ENCODE measurements at regions not wholly inside any gene's neighbourhood (a gene's known extent, or its start where the extent isn't known, plus 50 kb on each side); places are given as distances from the start of the nearest gene placed in this dataset.

GRCh38 chr2:194603429-194603828, 1053.6 kb upstream of the SLC39A10 start:
- no peak for DNase-seq (ENCODE audit: low read depth in 1 of 2, low spot score in 2 of 2)
- H4K20me1 ChIP-seq (replicated peaks in 1 of 2; ENCODE audit: control insufficient read depth in 1 of 2, insufficient read depth in 2 of 2, low read length in 2 of 2), result no peaks in the 10 kb centered on the region
- no peak overlapping the region for H2BK120ac ChIP-seq (replicated peaks; ENCODE audit: low read depth, low read length)
- ChIA-PET POLR2A (ENCODE audit: partially characterized antibody) (no interaction called here), CTCF (ENCODE audit: partially characterized antibody) (interaction anchor here (0.8 kb wide), 1 partner anchor 750 kb away, joined by 3 read pairs; no protein-coding TSS in a partner anchor)
- no peak overlapping the region for H3K27ac ChIP-seq (ENCODE audit: low read depth, low read length)
- H2BK15ac ChIP-seq (ENCODE audit: low read length), result no peak overlapping the region
- no peak overlapping the region for H2BK5ac ChIP-seq (ENCODE audit: low read depth, low read length)
- no peak overlapping the region for H4K5ac ChIP-seq (ENCODE audit: insufficient read length, low read depth, low read length)
- H3K14ac ChIP-seq (ENCODE audit: insufficient read length), result no peak overlapping the region
- no peak for FAIRE-seq
- H3K23me2 ChIP-seq (ENCODE audit: low read depth, low read length), result no peaks in the 10 kb centered on the region
- no peak overlapping the region for H3K4me3 ChIP-seq (ENCODE audit: extremely low read depth in 1 of 4, insufficient read depth in 2 of 4, low read depth in 3 of 4, low read length in 4 of 4)
- H3K56ac ChIP-seq (replicated peaks; ENCODE audit: insufficient read length, low read depth, low read length), result no peak overlapping the region
- no peak overlapping the region for H4K91ac ChIP-seq (replicated peaks; ENCODE audit: insufficient read length, low read length)
- H3K79me2 ChIP-seq (ENCODE audit: control insufficient read depth in 1 of 2, insufficient read depth in 2 of 2, low read length in 2 of 2), result no peaks in the 10 kb centered on the region
- no peak overlapping the region for H3K4ac ChIP-seq (replicated peaks; ENCODE audit: insufficient read length, low read depth, low read length)
- no peaks in the 10 kb centered on the region for H3K27me3 ChIP-seq (replicated peaks in 1 of 4; ENCODE audit: control insufficient read depth in 3 of 4, extremely low read depth in 1 of 4, insufficient read depth in 3 of 4, low read length in 3 of 4)
- H3K18ac ChIP-seq (ENCODE audit: extremely low read depth, low read length), result no peak overlapping the region
- no peak overlapping the region for H3K23ac ChIP-seq (ENCODE audit: insufficient read length)
- no peak overlapping the region for H3K9ac ChIP-seq (replicated peaks in 1 of 4; ENCODE audit: extremely low read depth in 1 of 4, low read depth in 3 of 4, low read length in 3 of 4)
- H2AFZ ChIP-seq (ENCODE audit: low read length), result no peak overlapping the region
- no peaks in the 10 kb centered on the region for H3K36me3 ChIP-seq (ENCODE audit: control insufficient read depth in 2 of 4, insufficient read depth in 4 of 4, low read length in 3 of 4)
- H2BK20ac ChIP-seq (ENCODE audit: low read length), result no peak overlapping the region
- H3K4me2 ChIP-seq (ENCODE audit: insufficient read depth in 1 of 2, low read depth in 2 of 2, low read length in 2 of 2), result no peak overlapping the region
- peaks cover 25 to 26% of the 10 kb centered on the region in 2 experiments for H3K9me3 ChIP-seq (ENCODE audit: insufficient read depth in 2 of 2, low read depth in 1 of 2, low read length in 1 of 2)
- no peak overlapping the region for H2BK12ac ChIP-seq (ENCODE audit: low read depth, low read length)
- H3K79me1 ChIP-seq (ENCODE audit: low read depth, low read length), result no peaks in the 10 kb centered on the region
- 91% methylated on average over 5 of the region's 5 CpGs; no CpG with 5 or more reads in 1 of the 2 experiments for WGBS, 2 experiments (ENCODE audit: extremely low coverage in 1 of 2, insufficient coverage in 1 of 2, insufficient read length in 1 of 2, insufficient replicate concordance in 2 of 2, low coverage in 1 of 2, low lambda C conversion rate in 2 of 2, missing lambda C conversion rate in 1 of 2)
- H3K4me1 ChIP-seq (replicated peaks in 1 of 4; ENCODE audit: control insufficient read depth in 3 of 4, insufficient read depth in 4 of 4, low read length in 3 of 4), result no peaks in the 10 kb centered on the region
- no peak overlapping the region for H4K8ac ChIP-seq (ENCODE audit: extremely low read depth, insufficient read depth, low read length)
- H2AK5ac ChIP-seq (ENCODE audit: low read depth, low read length), result no peak overlapping the region
- no peak for TF ChIP-seq GTF2F1 (IDR thresholded peaks at IDR 0.05; ENCODE audit: borderline replicate concordance, low read depth, low read length)
- TF ChIP-seq CBX8 (IDR thresholded peaks at IDR 0.05; ENCODE audit: borderline replicate concordance, low read depth, low read length), result no peak
- no peak for TF ChIP-seq SIN3A (conservative IDR thresholded peaks at IDR 0.05 in 1 of 2, IDR thresholded peaks at IDR 0.05 in 1 of 2; ENCODE audit: low read depth in 1 of 2, low read length in 2 of 2)
- TF ChIP-seq SP1 (IDR thresholded peaks at IDR 0.05; ENCODE audit: low read depth, low read length), result no peak
- no peak for TF ChIP-seq ATF2 (IDR thresholded peaks at IDR 0.05; ENCODE audit: low read length)
- no peak for TF ChIP-seq TAF1 (IDR thresholded peaks at IDR 0.05; ENCODE audit: low read depth, low read length)
- no peak for TF ChIP-seq JUN (IDR thresholded peaks at IDR 0.05; ENCODE audit: low read depth, low read length)
- no peak for TF ChIP-seq BCL11A (IDR thresholded peaks at IDR 0.05; ENCODE audit: low read depth in 2 of 2, low read length in 2 of 2)
- no peak for TF ChIP-seq EP300 (IDR thresholded peaks at IDR 0.05; ENCODE audit: borderline replicate concordance in 1 of 2, low read depth in 2 of 2, low read length in 2 of 2)
- TF ChIP-seq EZH2 (IDR thresholded peaks at IDR 0.05; ENCODE audit: low read depth, low read length, severe bottlenecking), result no peak
- TF ChIP-seq TBP (IDR thresholded peaks at IDR 0.05; ENCODE audit: low read depth, low read length), result no peak
- TF ChIP-seq YY1 (IDR thresholded peaks at IDR 0.05; ENCODE audit: low read depth, low read length), result no peak
- no peak for TF ChIP-seq ASH2L (IDR thresholded peaks at IDR 0.05; ENCODE audit: low read length)
- TF ChIP-seq TEAD4 (IDR thresholded peaks at IDR 0.05; ENCODE audit: low read depth, low read length), result no peak
